ENCODE measurements at regions not wholly inside any gene's neighbourhood (a gene's known extent, or its start where the extent isn't known, plus 50 kb on each side); places are given as distances from the start of the nearest gene placed in this dataset.

- ChIA-PET CTCF (no interaction called here), POLR2A (no interaction called here)
- TF ChIP-seq ZNF384 (IDR thresholded peaks at IDR 0.05), result no peak
- no peak for DNase-seq (ENCODE audit: extremely low spot score)
Observed at GRCh38 chr7:136617176-136617575, 251.3 kb upstream of the CHRM2 start.

GRCh38 chr7:136605532-136606329 lies 262.7 kb upstream of the CHRM2 start:
- CTCF ChIA-PET, result no interaction called here
- TF ChIP-seq PKNOX1 (IDR thresholded peaks at IDR 0.05) (no peak), LEF1 (IDR thresholded peaks at IDR 0.05; ENCODE audit: borderline replicate concordance) (no peak), ZNF384 (IDR thresholded peaks at IDR 0.05) (no peak), SUZ12 (IDR thresholded peaks at IDR 0.05) (no peak), SP1 (IDR thresholded peaks at IDR 0.05) (no peak), HDGF (IDR thresholded peaks at IDR 0.05; ENCODE audit: borderline replicate concordance) (no peak), ARNT (IDR thresholded peaks at IDR 0.05) (no peak), CTBP1 (IDR thresholded peaks at IDR 0.05; ENCODE audit: borderline replicate concordance) (no peak), BHLHE40 (IDR thresholded peaks at IDR 0.05; ENCODE audit: borderline replicate concordance) (no peak), NFRKB (IDR thresholded peaks at IDR 0.05) (no peak)
- DNase-seq (ENCODE audit: extremely low spot score), result no peak
- POLR2A ChIA-PET, result no interaction called here

DNA sequence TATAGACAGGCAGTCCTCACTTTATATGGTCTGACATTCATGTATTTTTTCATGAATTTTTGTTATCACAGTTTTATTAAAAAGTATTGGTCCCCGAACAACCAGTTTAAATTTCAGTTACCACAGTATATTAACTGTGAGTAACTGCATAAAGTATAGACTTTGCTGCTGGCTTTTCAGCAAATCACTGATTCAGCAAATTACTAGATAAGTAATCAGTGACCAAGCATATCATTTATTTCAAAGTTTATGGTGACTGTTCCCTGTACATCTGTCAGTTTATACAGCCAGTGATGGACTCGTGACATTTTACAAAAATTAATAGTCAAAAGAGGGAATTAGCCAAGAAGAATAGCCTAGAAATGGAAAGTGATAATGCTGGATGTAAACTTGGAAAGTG lies 266.7 kb upstream of the CHRM2 start:
- no peak for DNase-seq (ENCODE audit: extremely low spot score)
- CTCF ChIA-PET, result no interaction called here
- POLR2A ChIA-PET, result no interaction called here
- TF ChIP-seq SP1 (IDR thresholded peaks at IDR 0.05), result no peak
- no peak for TF ChIP-seq ELF4 (IDR thresholded peaks at IDR 0.05)
- TF ChIP-seq FOXA1 (IDR thresholded peaks at IDR 0.05), result no peak
- no peak for TF ChIP-seq BHLHE40 (IDR thresholded peaks at IDR 0.05; ENCODE audit: borderline replicate concordance)
- no peak for TF ChIP-seq TARDBP (IDR thresholded peaks at IDR 0.05)
- TF ChIP-seq ZNF384 (IDR thresholded peaks at IDR 0.05), result no peak

- POLR2A ChIA-PET, result no interaction called here
- TF ChIP-seq FOXA1 (IDR thresholded peaks at IDR 0.05) (no peak), NFRKB (IDR thresholded peaks at IDR 0.05) (no peak)
- no peak for DNase-seq (ENCODE audit: extremely low spot score)
- CTCF ChIA-PET, result no interaction called here
Observed at GRCh38 chr7:136600475-136600874, 268.0 kb upstream of the CHRM2 start.

DNA sequence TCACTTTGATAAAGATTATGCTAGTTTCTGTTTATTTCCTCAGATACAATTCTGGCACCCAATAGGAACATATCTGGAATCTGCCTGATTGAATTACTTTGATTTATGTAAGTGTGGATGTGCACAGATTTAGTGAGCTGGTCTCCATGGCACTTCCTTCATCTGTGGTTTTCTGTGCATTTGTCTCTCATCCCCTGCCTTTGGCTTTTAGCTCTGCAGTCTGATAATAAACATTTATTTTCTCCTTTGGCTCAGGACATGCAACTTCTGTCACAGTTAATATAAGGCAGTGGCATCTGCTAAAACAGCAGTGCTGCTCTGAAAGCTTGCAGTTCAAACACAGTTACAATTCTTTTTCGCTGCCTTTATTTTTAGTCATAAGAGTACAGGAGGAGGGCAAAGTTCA lies 273.7 kb upstream of the CHRM2 start:
- no peak for DNase-seq (ENCODE audit: extremely low spot score)
- TF ChIP-seq ZNF384 (IDR thresholded peaks at IDR 0.05), result no peak
- no peak for TF ChIP-seq ELF4 (IDR thresholded peaks at IDR 0.05)
- no peak for TF ChIP-seq FOXM1 (IDR thresholded peaks at IDR 0.05; ENCODE audit: borderline replicate concordance)
- no peak for TF ChIP-seq SUZ12 (IDR thresholded peaks at IDR 0.05)
- no peak for TF ChIP-seq CTBP1 (IDR thresholded peaks at IDR 0.05; ENCODE audit: borderline replicate concordance)
- TF ChIP-seq ARNT (IDR thresholded peaks at IDR 0.05), result no peak
- TF ChIP-seq BHLHE40 (IDR thresholded peaks at IDR 0.05; ENCODE audit: borderline replicate concordance), result no peak
- TF ChIP-seq HDGF (IDR thresholded peaks at IDR 0.05; ENCODE audit: borderline replicate concordance), result no peak
- no peak for TF ChIP-seq PKNOX1 (IDR thresholded peaks at IDR 0.05)
- CTCF ChIA-PET, result no interaction called here
- POLR2A ChIA-PET, result no interaction called here

DNA sequence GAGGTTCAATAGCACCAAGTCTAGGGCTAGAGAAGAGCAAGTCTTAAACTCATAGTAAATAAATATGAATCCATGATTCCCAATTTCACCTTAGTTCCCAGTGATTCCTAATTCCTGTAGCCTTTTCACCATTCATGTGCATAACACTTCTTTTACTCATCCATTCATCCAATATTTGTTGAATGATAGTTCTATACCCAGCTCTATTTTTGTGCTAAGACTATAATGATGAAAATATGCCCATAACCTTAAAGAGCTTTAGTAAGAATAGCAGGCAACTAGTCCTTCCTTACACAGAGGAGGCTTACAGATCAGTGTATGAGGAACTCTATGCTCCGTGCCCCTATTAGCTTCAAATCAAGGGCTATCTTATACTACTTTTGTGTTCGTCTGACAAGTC lies 280.2 kb upstream of the CHRM2 start:
- ChIA-PET POLR2A (no interaction called here), CTCF (no interaction called here)
- TF ChIP-seq BHLHE40 (IDR thresholded peaks at IDR 0.05; ENCODE audit: borderline replicate concordance) (no peak), ELF4 (IDR thresholded peaks at IDR 0.05) (no peak), ZNF384 (IDR thresholded peaks at IDR 0.05) (no peak), L3MBTL2 (conservative IDR thresholded peaks at IDR 0.05) (no peak), HDGF (IDR thresholded peaks at IDR 0.05; ENCODE audit: borderline replicate concordance) (no peak), TARDBP (IDR thresholded peaks at IDR 0.05) (no peak), SP1 (IDR thresholded peaks at IDR 0.05) (no peak), FOXM1 (IDR thresholded peaks at IDR 0.05; ENCODE audit: borderline replicate concordance) (no peak), LEF1 (IDR thresholded peaks at IDR 0.05; ENCODE audit: borderline replicate concordance) (no peak), PKNOX1 (IDR thresholded peaks at IDR 0.05) (no peak), NFRKB (IDR thresholded peaks at IDR 0.05) (no peak), CTBP1 (IDR thresholded peaks at IDR 0.05; ENCODE audit: borderline replicate concordance) (no peak), FOXK2 (IDR thresholded peaks at IDR 0.05) (no peak), FOXA1 (IDR thresholded peaks at IDR 0.05) (no peak), ARNT (IDR thresholded peaks at IDR 0.05) (no peak), SUZ12 (IDR thresholded peaks at IDR 0.05) (no peak)
- no peak for DNase-seq (ENCODE audit: extremely low spot score)

GRCh38 chr7:136585954-136586670 lies 282.3 kb upstream of the CHRM2 start:
- ChIA-PET CTCF (no interaction called here), POLR2A (no interaction called here)
- no peak for DNase-seq (ENCODE audit: extremely low spot score)
- TF ChIP-seq FOXA1 (IDR thresholded peaks at IDR 0.05) (no peak), ARNT (IDR thresholded peaks at IDR 0.05) (no peak), ZNF384 (IDR thresholded peaks at IDR 0.05) (no peak), L3MBTL2 (conservative IDR thresholded peaks at IDR 0.05) (no peak), LEF1 (IDR thresholded peaks at IDR 0.05; ENCODE audit: borderline replicate concordance) (no peak), FOXK2 (IDR thresholded peaks at IDR 0.05) (no peak), SP1 (IDR thresholded peaks at IDR 0.05) (no peak), HDGF (IDR thresholded peaks at IDR 0.05; ENCODE audit: borderline replicate concordance) (no peak), TARDBP (IDR thresholded peaks at IDR 0.05) (no peak), PKNOX1 (IDR thresholded peaks at IDR 0.05) (no peak), CTBP1 (IDR thresholded peaks at IDR 0.05; ENCODE audit: borderline replicate concordance) (no peak), FOXM1 (IDR thresholded peaks at IDR 0.05; ENCODE audit: borderline replicate concordance) (no peak), NFRKB (IDR thresholded peaks at IDR 0.05) (no peak), ELF4 (IDR thresholded peaks at IDR 0.05) (no peak), BHLHE40 (IDR thresholded peaks at IDR 0.05; ENCODE audit: borderline replicate concordance) (no peak)

Measured in HEK293T (cell line).